HG03108 (cell line): ENCODE measurements at regions not wholly inside any gene's neighbourhood (a gene's known extent, or its start where the extent isn't known, plus 50 kb on each side); places are given as distances from the start of the nearest gene placed in this dataset.

Source experiments
- ATAC-seq: cut with Tn5 transposase; IDR thresholded peaks from one replicate; pipeline ENCODE4 v1.9.1; 2021; ENCODE audit warnings: moderate library complexity; ENCODE audit not compliant: unreplicated experiment

GRCh38 chr5:68429510-68429909 is 214.0 kb downstream of the PIK3R1 start:
- ATAC-seq: no peak

- no peak for ATAC-seq
Measured at GRCh38 chr5:68430279-68430678, 214.7 kb downstream of the PIK3R1 start.

- no peak for ATAC-seq
Measured at GRCh38 chr5:68431186-68431585, 215.6 kb downstream of the PIK3R1 start.

- ATAC-seq: no peak
Measured at GRCh38 chr5:68431601-68432337, 216.2 kb downstream of the PIK3R1 start.

GRCh38 chr5:68432682-68433081 is 217.1 kb downstream of the PIK3R1 start:
- ATAC-seq: no peak

GRCh38 chr5:68433526-68433922 is 218.0 kb downstream of the PIK3R1 start:
- no peak for ATAC-seq

GRCh38 chr5:68433923-68434879 is 218.6 kb downstream of the PIK3R1 start:
- ATAC-seq: peak; percentile 97

GRCh38 chr5:68435611-68436010 is 220.1 kb downstream of the PIK3R1 start:
- ATAC-seq: no peak

GRCh38 chr5:68436686-68437520 is 221.3 kb downstream of the PIK3R1 start:
- ATAC-seq: no peak

GRCh38 chr5:68438876-68439275 is 223.3 kb downstream of the PIK3R1 start:
- no peak for ATAC-seq

- no peak for ATAC-seq
Measured at GRCh38 chr5:68440245-68440644, 224.7 kb downstream of the PIK3R1 start.

- ATAC-seq: no peak
Measured at GRCh38 chr5:68440651-68441050, 225.1 kb downstream of the PIK3R1 start.

GRCh38 chr5:68441309-68442073 is 225.9 kb downstream of the PIK3R1 start:
- no peak for ATAC-seq

GRCh38 chr5:68443091-68443490 is 227.5 kb downstream of the PIK3R1 start:
- no peak for ATAC-seq

GRCh38 chr5:68444048-68444447 is 228.5 kb downstream of the PIK3R1 start:
- ATAC-seq: no peak

- ATAC-seq: no peak
Measured at GRCh38 chr5:68444833-68445232, 229.3 kb downstream of the PIK3R1 start.

GRCh38 chr5:68445257-68446069 is 229.9 kb downstream of the PIK3R1 start:
- ATAC-seq: no peak

GRCh38 chr5:68446070-68446357 is 230.5 kb downstream of the PIK3R1 start:
- no peak for ATAC-seq

- peak; percentile 79 for ATAC-seq
Measured at GRCh38 chr5:68446487-68446894, 230.9 kb downstream of the PIK3R1 start.
